GM21825 (cell line): ENCODE measurements at regions not wholly inside any gene's neighbourhood (a gene's known extent, or its start where the extent isn't known, plus 50 kb on each side); places are given as distances from the start of the nearest gene placed in this dataset.

Experiments used
- ATAC-seq: cut with Tn5 transposase; IDR thresholded peaks from one replicate; pipeline ENCODE4 v1.9.1; 2021; ENCODE audit warnings: mild to moderate bottlenecking, moderate library complexity; ENCODE audit not compliant: unreplicated experiment

GRCh38 chr12:126768517-126768916 is 1498.5 kb upstream of the TMEM132C start:
- ATAC-seq, result no peak

GRCh38 chr12:126770188-126770587 is 1496.8 kb upstream of the TMEM132C start:
- ATAC-seq, result no peak

GRCh38 chr12:126772171-126772864 is 1494.7 kb upstream of the TMEM132C start:
- peak; percentile 82 for ATAC-seq

GRCh38 chr12:126773012-126773411 is 1494.0 kb upstream of the TMEM132C start:
- ATAC-seq, result no peak

- no peak for ATAC-seq
Observed at GRCh38 chr12:126773491-126773890, 1493.5 kb upstream of the TMEM132C start.

- ATAC-seq, result no peak
Observed at GRCh38 chr12:126776026-126776655, 1490.8 kb upstream of the TMEM132C start.

GRCh38 chr12:126780343-126780742 is 1486.6 kb upstream of the TMEM132C start:
- no peak for ATAC-seq

- ATAC-seq, result no peak
Observed at GRCh38 chr12:126781593-126781992, 1485.4 kb upstream of the TMEM132C start.

- ATAC-seq, result no peak
Observed at GRCh38 chr12:126782083-126782482, 1484.9 kb upstream of the TMEM132C start.

GRCh38 chr12:126784328-126784921 is 1482.5 kb upstream of the TMEM132C start:
- ATAC-seq, result no peak

GRCh38 chr12:126789963-126790362 is 1477.0 kb upstream of the TMEM132C start:
- no peak for ATAC-seq

GRCh38 chr12:126791122-126791521 is 1475.8 kb upstream of the TMEM132C start:
- ATAC-seq, result no peak

- no peak for ATAC-seq
Observed at GRCh38 chr12:126792411-126792810, 1474.6 kb upstream of the TMEM132C start.

- ATAC-seq, result no peak
Observed at GRCh38 chr12:126797525-126797924, 1469.4 kb upstream of the TMEM132C start.

- no peak for ATAC-seq
Observed at GRCh38 chr12:126798449-126798848, 1468.5 kb upstream of the TMEM132C start.

GRCh38 chr12:126807312-126807865 is 1459.6 kb upstream of the TMEM132C start:
- ATAC-seq, result no peak

GRCh38 chr12:126811391-126811790 is 1455.6 kb upstream of the TMEM132C start:
- no peak for ATAC-seq

GRCh38 chr12:126819554-126819953 is 1447.4 kb upstream of the TMEM132C start:
- no peak for ATAC-seq

GRCh38 chr12:126830778-126831680 is 1435.9 kb upstream of the TMEM132C start:
- no peak for ATAC-seq

GRCh38 chr12:126837697-126838096 is 1429.3 kb upstream of the TMEM132C start:
- no peak for ATAC-seq
